Tibial artery (tissue), 4 donors: ENCODE measurements at regions not wholly inside any gene's neighbourhood (a gene's known extent, or its start where the extent isn't known, plus 50 kb on each side); places are given as distances from the start of the nearest gene placed in this dataset.
"Not testable (repeated sequence)": the region's sequence is repeated elsewhere in the genome, so short reads cannot be mapped to it uniquely, and the experiment has no call there.

ENCODE experiments used
- DNase-seq, 2 donors: peaks; one replicate each; pipeline ENCODE4 v3.0.0-alpha.2; 2019
- H3K27ac ChIP-seq, 2 donors: fragments of 200-600 bp; sonication (generic) in 1 of 2; 1 replicate in 1 of 2; 2 replicates in 1 of 2; pipeline ENCODE4 v1.5.1; 2018 to 2019; ENCODE audit warnings: mild to moderate bottlenecking in 1 of 2
- H3K27me3 ChIP-seq, 2 donors: fragments of 200-600 bp; sonication (generic) in 1 of 2; one replicate each; pipeline versions ENCODE4 v1.5.1 to v1.6.0; 2016 to 2019
- H3K36me3 ChIP-seq, 3 donors: fragments of 200-600 bp; sonication (generic) in 2 of 3; one replicate each; pipeline ENCODE4 v1.5.1; 2016 to 2019; ENCODE audit warnings: mild to moderate bottlenecking in 2 of 3
- H3K4me1 ChIP-seq, 4 donors: fragments of 200-600 bp; sonication (generic) in 2 of 4; 1 replicate in 3 of 4; 2 replicates in 1 of 4; pipeline ENCODE4 v1.5.1; 2016 to 2019
- H3K4me3 ChIP-seq, 2 donors: fragments of 200-600 bp; sonication (generic) in 1 of 2; 1 replicate in 1 of 2; 2 replicates in 1 of 2; pipeline ENCODE4 v1.5.1; 2018 to 2019; ENCODE audit warnings: mild to moderate bottlenecking in 2 of 2
- H3K9me3 ChIP-seq, 3 donors: fragments of 200-600 bp; sonication (generic) in 1 of 3; one replicate each; pipeline ENCODE4 v1.5.1; 2016 to 2019
- intact Hi-C: fragments of 100-400 bp; cut with DNase I; formaldehyde crosslinking; loops from one replicate; pipeline ENCODE4 v1.15.0; 2023; ENCODE audit warnings: low total_unique reads
- TF ChIP-seq, protein P1 (sequence below), 2 experiments: fragments of 200-600 bp in 1 of 2; fragments of 450-650 bp in 1 of 2; IDR thresholded peaks; one replicate each; pipeline ENCODE4 v1.5.1; 2017 to 2019; ENCODE audit warnings: antibody characterized with exemption in 2 of 2, mild to moderate bottlenecking in 1 of 2, moderate library complexity in 1 of 2

DNA sequence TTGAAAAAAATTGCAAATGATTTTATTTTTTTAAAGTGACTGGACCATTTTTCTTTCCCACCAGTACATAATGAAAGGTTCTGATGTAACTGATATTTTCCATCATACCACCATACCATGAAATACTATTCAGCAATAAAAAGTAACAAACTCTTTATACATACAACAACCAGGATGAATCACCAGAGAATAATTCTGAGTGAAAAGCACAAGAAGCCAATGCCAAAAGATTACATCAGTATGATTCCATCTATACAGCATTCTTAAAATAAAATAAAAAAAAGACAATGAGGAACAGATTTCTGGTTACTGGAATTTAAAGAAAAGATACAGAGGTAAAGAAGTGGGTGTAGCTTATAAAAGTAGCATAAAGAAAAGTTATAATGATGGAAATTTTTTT is 423.7 kb upstream of the ST8SIA4 start:
- Histone ChIP-seq H3K27me3 (no peaks in the 10 kb centered on the region), H3K36me3 (no peaks in the 10 kb centered on the region)
- intact Hi-C loops, result no loop called here

GRCh38 chr5:101316401-101316800 is 413.3 kb upstream of the ST8SIA4 start:
- H3K27ac ChIP-seq, H3K27me3 ChIP-seq, H3K4me1 ChIP-seq, H3K36me3 ChIP-seq, H3K4me3 ChIP-seq, DNase-seq, intact Hi-C loops, H3K9me3 ChIP-seq: not testable (repeated sequence)

More for the DNA sequence above, 423.7 kb upstream of the ST8SIA4 start:
- H3K9me3 ChIP-seq, result no peaks in the 10 kb centered on the region
- H3K27ac ChIP-seq, result no peak overlapping the region
- TF ChIP-seq, protein P1, sequence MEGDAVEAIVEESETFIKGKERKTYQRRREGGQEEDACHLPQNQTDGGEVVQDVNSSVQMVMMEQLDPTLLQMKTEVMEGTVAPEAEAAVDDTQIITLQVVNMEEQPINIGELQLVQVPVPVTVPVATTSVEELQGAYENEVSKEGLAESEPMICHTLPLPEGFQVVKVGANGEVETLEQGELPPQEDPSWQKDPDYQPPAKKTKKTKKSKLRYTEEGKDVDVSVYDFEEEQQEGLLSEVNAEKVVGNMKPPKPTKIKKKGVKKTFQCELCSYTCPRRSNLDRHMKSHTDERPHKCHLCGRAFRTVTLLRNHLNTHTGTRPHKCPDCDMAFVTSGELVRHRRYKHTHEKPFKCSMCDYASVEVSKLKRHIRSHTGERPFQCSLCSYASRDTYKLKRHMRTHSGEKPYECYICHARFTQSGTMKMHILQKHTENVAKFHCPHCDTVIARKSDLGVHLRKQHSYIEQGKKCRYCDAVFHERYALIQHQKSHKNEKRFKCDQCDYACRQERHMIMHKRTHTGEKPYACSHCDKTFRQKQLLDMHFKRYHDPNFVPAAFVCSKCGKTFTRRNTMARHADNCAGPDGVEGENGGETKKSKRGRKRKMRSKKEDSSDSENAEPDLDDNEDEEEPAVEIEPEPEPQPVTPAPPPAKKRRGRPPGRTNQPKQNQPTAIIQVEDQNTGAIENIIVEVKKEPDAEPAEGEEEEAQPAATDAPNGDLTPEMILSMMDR (IDR thresholded peaks at IDR 0.05), result no peak
- no peaks in the 10 kb centered on the region for H3K4me1 ChIP-seq
- no peak for DNase-seq
- H3K4me3 ChIP-seq, result no peak overlapping the region

GRCh38 chr5:101306391-101307137 is 403.5 kb upstream of the ST8SIA4 start:
- Histone ChIP-seq H3K27me3 (no peaks in the 10 kb centered on the region), H3K27ac (no peak overlapping the region), H3K9me3 (peaks cover 0 to 3% (median 0%) of the 10 kb centered on the region in 3 donors), H3K4me3 (no peak overlapping the region), H3K4me1 (no peaks in the 10 kb centered on the region), H3K36me3 (no peaks in the 10 kb centered on the region)
- TF ChIP-seq, protein P1 (IDR thresholded peaks at IDR 0.05), result no peak
- intact Hi-C loops, result no loop called here
- no peak for DNase-seq

GRCh38 chr5:101296477-101296876 is 393.4 kb upstream of the ST8SIA4 start:
- TF ChIP-seq, protein P1 (IDR thresholded peaks at IDR 0.05), result no peak
- DNase-seq, result no peak
- no peak overlapping the region for H3K4me3 ChIP-seq
- H3K4me1 ChIP-seq, result no peaks in the 10 kb centered on the region
- no peaks in the 10 kb centered on the region for H3K27me3 ChIP-seq
- H3K27ac ChIP-seq, result no peak overlapping the region
- intact Hi-C loops, result no loop called here
- no peaks in the 10 kb centered on the region for H3K36me3 ChIP-seq
- H3K9me3 ChIP-seq, result no peaks in the 10 kb centered on the region

- no peaks in the 10 kb centered on the region for H3K4me1 ChIP-seq
Observed at GRCh38 chr5:101292199-101292598, 389.1 kb upstream of the ST8SIA4 start.

DNA sequence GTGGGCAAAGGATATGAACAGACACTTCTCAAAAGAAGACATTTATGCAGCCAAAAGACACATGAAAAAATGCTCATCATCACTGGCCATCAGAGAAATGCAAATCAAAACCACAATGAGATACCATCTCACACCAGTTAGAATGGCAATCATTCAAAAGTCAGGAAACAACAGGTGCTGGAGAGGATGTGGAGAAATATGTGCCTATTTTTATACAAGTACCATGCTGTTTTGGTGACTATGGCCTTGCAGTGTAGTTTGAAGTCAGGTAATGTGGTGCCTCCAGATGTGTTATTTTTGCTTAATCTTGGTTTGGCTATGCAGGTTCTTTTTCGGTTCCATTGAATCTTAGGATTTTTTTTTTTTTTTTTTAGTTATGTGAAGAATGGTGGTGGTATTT is 387.7 kb upstream of the ST8SIA4 start:
- DNase-seq, H3K9me3 ChIP-seq, H3K27me3 ChIP-seq, H3K4me1 ChIP-seq, H3K36me3 ChIP-seq, H3K27ac ChIP-seq, H3K4me3 ChIP-seq, intact Hi-C loops: not testable (repeated sequence)

More at GRCh38 chr5:101292199-101292598, 389.1 kb upstream of the ST8SIA4 start:
- Histone ChIP-seq H3K27ac (no peak overlapping the region), H3K36me3 (no peaks in the 10 kb centered on the region), H3K4me3 (no peak overlapping the region), H3K9me3 (no peaks in the 10 kb centered on the region), H3K27me3 (no peaks in the 10 kb centered on the region)
- TF ChIP-seq, protein P1 (IDR thresholded peaks at IDR 0.05), result no peak
- intact Hi-C loops, result no loop called here
- DNase-seq, result no peak
